Central memory CD8-positive, alpha-beta T cell (primary cell): ENCODE measurements at regions not wholly inside any gene's neighbourhood (a gene's known extent, or its start where the extent isn't known, plus 50 kb on each side); places are given as distances from the start of the nearest gene placed in this dataset.
"Not testable (repeated sequence)": the region's sequence is repeated elsewhere in the genome, so short reads cannot be mapped to it uniquely, and the experiment has no call there.

ENCODE experiments used
- ATAC-seq: fragments of 150-1000 bp; cut with Tn5 transposase; replicated peaks from 2 replicates; pipeline ENCODE4 v1.10.0; 2022; ENCODE audit warnings: mild to moderate bottlenecking, moderate FRiP score, moderate number of reproducible peaks; ENCODE audit not compliant: poor library complexity, severe bottlenecking; ENCODE audit errors: extremely low read depth
- DNase-seq, 2 donors: peaks; one replicate each; pipeline ENCODE4 v3.0.0; 2021; ENCODE audit warnings: low spot score in 2 of 2
- H3K27ac Mint-ChIP-seq: one replicate; pipeline ENCODE4 v1.8.0; 2022; ENCODE audit warnings: low read depth, mild to moderate bottlenecking, moderate library complexity, mixed read lengths
- H3K27me3 Mint-ChIP-seq: one replicate; pipeline ENCODE4 v1.8.0; 2022; ENCODE audit warnings: mixed read lengths
- H3K36me3 Mint-ChIP-seq: one replicate; pipeline ENCODE4 v1.8.0; 2022; ENCODE audit warnings: mild to moderate bottlenecking, moderate library complexity, mixed read lengths; ENCODE audit not compliant: insufficient read depth
- H3K4me1 Mint-ChIP-seq: one replicate; pipeline ENCODE4 v1.8.0; 2022; ENCODE audit warnings: mixed read lengths
- H3K4me3 Mint-ChIP-seq: one replicate; pipeline ENCODE4 v1.8.0; 2022; ENCODE audit warnings: mild to moderate bottlenecking, moderate library complexity, mixed read lengths
- H3K9me3 Mint-ChIP-seq: one replicate; pipeline ENCODE4 v1.8.0; 2022; ENCODE audit warnings: mixed read lengths

- peaks cover 9% of the 10 kb centered on the region for H3K9me3 Mint-ChIP-seq
- H3K4me3 Mint-ChIP-seq: no peak overlapping the region
- no peak for DNase-seq
- ATAC-seq: no peak
- no peak overlapping the region for H3K27ac Mint-ChIP-seq
- H3K27me3 Mint-ChIP-seq: no peaks in the 10 kb centered on the region
- H3K4me1 Mint-ChIP-seq: no peaks in the 10 kb centered on the region
- no peaks in the 10 kb centered on the region for H3K36me3 Mint-ChIP-seq
These were observed 638.8 kb downstream of the LRRC70 start for GRCh38 chr5:63217422-63217821.

- ATAC-seq (no peak), DNase-seq (no peak)
- H3K27me3 Mint-ChIP-seq: no peaks in the 10 kb centered on the region
- H3K36me3 Mint-ChIP-seq: no peaks in the 10 kb centered on the region
- H3K4me3 Mint-ChIP-seq: no peak overlapping the region
- no peaks in the 10 kb centered on the region for H3K4me1 Mint-ChIP-seq
- peaks cover 9% of the 10 kb centered on the region for H3K9me3 Mint-ChIP-seq
- H3K27ac Mint-ChIP-seq: no peak overlapping the region
These were observed 634.6 kb downstream of the LRRC70 start for GRCh38 chr5:63213256-63213655.

- H3K27me3 Mint-ChIP-seq: no peaks in the 10 kb centered on the region
- no peak overlapping the region for H3K4me3 Mint-ChIP-seq
These were observed 633.0 kb downstream of the LRRC70 start for GRCh38 chr5:63211448-63212132.

GRCh38 chr5:63205976-63206375 lies 627.4 kb downstream of the LRRC70 start:
- Mint-ChIP-seq H3K36me3 (no peaks in the 10 kb centered on the region), H3K27me3 (no peaks in the 10 kb centered on the region), H3K9me3 (peaks cover 11% of the 10 kb centered on the region), H3K4me3 (no peak overlapping the region), H3K27ac (no peak overlapping the region), H3K4me1 (no peaks in the 10 kb centered on the region)
- ATAC-seq: no peak
- DNase-seq: no peak

More at GRCh38 chr5:63211448-63212132, 633.0 kb downstream of the LRRC70 start:
- ATAC-seq: no peak
- no peaks in the 10 kb centered on the region for H3K4me1 Mint-ChIP-seq
- DNase-seq: no peak
- no peak overlapping the region for H3K27ac Mint-ChIP-seq
- H3K36me3 Mint-ChIP-seq: no peaks in the 10 kb centered on the region
- peaks cover 9% of the 10 kb centered on the region for H3K9me3 Mint-ChIP-seq

- H3K36me3 Mint-ChIP-seq: no peaks in the 10 kb centered on the region
- ATAC-seq: no peak
These were observed 623.1 kb downstream of the LRRC70 start for GRCh38 chr5:63201738-63202137.

GRCh38 chr5:63194126-63194525 lies 615.5 kb downstream of the LRRC70 start:
- Mint-ChIP-seq H3K4me1 (no peaks in the 10 kb centered on the region), H3K36me3 (no peaks in the 10 kb centered on the region), H3K9me3 (peaks cover 14% of the 10 kb centered on the region), H3K27me3 (no peaks in the 10 kb centered on the region), H3K4me3 (no peak overlapping the region), H3K27ac (no peak overlapping the region)
- no peak for ATAC-seq
- DNase-seq: no peak

More at GRCh38 chr5:63201738-63202137, 623.1 kb downstream of the LRRC70 start:
- no peak overlapping the region for H3K27ac Mint-ChIP-seq
- no peak overlapping the region for H3K4me3 Mint-ChIP-seq
- no peaks in the 10 kb centered on the region for H3K27me3 Mint-ChIP-seq
- no peaks in the 10 kb centered on the region for H3K4me1 Mint-ChIP-seq
- DNase-seq: no peak
- peaks cover 28% of the 10 kb centered on the region for H3K9me3 Mint-ChIP-seq

GRCh38 chr5:63180190-63180589 lies 601.6 kb downstream of the LRRC70 start:
- not testable (repeated sequence) for H3K27ac Mint-ChIP-seq, H3K27me3 Mint-ChIP-seq, H3K4me1 Mint-ChIP-seq, DNase-seq, H3K4me3 Mint-ChIP-seq, H3K36me3 Mint-ChIP-seq, ATAC-seq
- peaks cover 14% of the 10 kb centered on the region for H3K9me3 Mint-ChIP-seq

GRCh38 chr5:63175850-63176249 lies 597.2 kb downstream of the LRRC70 start:
- no peaks in the 10 kb centered on the region for H3K4me1 Mint-ChIP-seq
- no peak overlapping the region for H3K27ac Mint-ChIP-seq

GRCh38 chr5:63170486-63170885 lies 591.9 kb downstream of the LRRC70 start:
- DNase-seq (no peak), ATAC-seq (no peak)
- H3K36me3 Mint-ChIP-seq: no peaks in the 10 kb centered on the region
- H3K27ac Mint-ChIP-seq: no peak overlapping the region
- no peak overlapping the region for H3K4me3 Mint-ChIP-seq
- no peaks in the 10 kb centered on the region for H3K27me3 Mint-ChIP-seq
- H3K9me3 Mint-ChIP-seq: peaks cover 9% of the 10 kb centered on the region
- H3K4me1 Mint-ChIP-seq: no peaks in the 10 kb centered on the region

More at GRCh38 chr5:63175850-63176249, 597.2 kb downstream of the LRRC70 start:
- no peaks in the 10 kb centered on the region for H3K27me3 Mint-ChIP-seq
- H3K9me3 Mint-ChIP-seq: peaks cover 6% of the 10 kb centered on the region
- no peaks in the 10 kb centered on the region for H3K36me3 Mint-ChIP-seq
- DNase-seq (no peak), ATAC-seq (no peak)
- H3K4me3 Mint-ChIP-seq: no peak overlapping the region

- peaks cover 11% of the 10 kb centered on the region for H3K9me3 Mint-ChIP-seq
- H3K36me3 Mint-ChIP-seq: no peaks in the 10 kb centered on the region
These were observed 586.4 kb downstream of the LRRC70 start for GRCh38 chr5:63164838-63165535.

GRCh38 chr5:63164339-63164738 lies 585.7 kb downstream of the LRRC70 start:
- H3K4me3 Mint-ChIP-seq: no peak overlapping the region

More at GRCh38 chr5:63164838-63165535, 586.4 kb downstream of the LRRC70 start:
- H3K27me3 Mint-ChIP-seq: no peaks in the 10 kb centered on the region
- no peak overlapping the region for H3K4me3 Mint-ChIP-seq
- H3K4me1 Mint-ChIP-seq: no peaks in the 10 kb centered on the region
- DNase-seq (no peak), ATAC-seq (no peak)
- H3K27ac Mint-ChIP-seq: no peak overlapping the region

GRCh38 chr5:63155310-63155631 lies 576.7 kb downstream of the LRRC70 start:
- Mint-ChIP-seq H3K36me3 (no peaks in the 10 kb centered on the region), H3K4me3 (no peak overlapping the region), H3K4me1 (no peaks in the 10 kb centered on the region), H3K9me3 (peaks cover 10% of the 10 kb centered on the region), H3K27ac (no peak overlapping the region), H3K27me3 (no peaks in the 10 kb centered on the region)
- no peak for DNase-seq
- no peak for ATAC-seq

More at GRCh38 chr5:63164339-63164738, 585.7 kb downstream of the LRRC70 start:
- H3K36me3 Mint-ChIP-seq: no peaks in the 10 kb centered on the region
- no peaks in the 10 kb centered on the region for H3K4me1 Mint-ChIP-seq
- H3K9me3 Mint-ChIP-seq: peaks cover 15% of the 10 kb centered on the region
- no peak for DNase-seq
- no peaks in the 10 kb centered on the region for H3K27me3 Mint-ChIP-seq
- no peak overlapping the region for H3K27ac Mint-ChIP-seq
- no peak for ATAC-seq
